ENCODE measurements at regions not wholly inside any gene's neighbourhood (a gene's known extent, or its start where the extent isn't known, plus 50 kb on each side); places are given as distances from the start of the nearest gene placed in this dataset.

GRCh38 chr5:61800450-61800849 lies 468.4 kb downstream of the ZSWIM6 start:
- no peak for DNase-seq

- DNase-seq: no peak
Observed at GRCh38 chr5:61801174-61801573, 469.1 kb downstream of the ZSWIM6 start.

GRCh38 chr5:61802456-61802855 lies 470.4 kb downstream of the ZSWIM6 start:
- DNase-seq: no peak

- DNase-seq: no peak
Observed at GRCh38 chr5:61805101-61805500, 473.0 kb downstream of the ZSWIM6 start.

- no peak for DNase-seq
Observed at GRCh38 chr5:61806491-61807020, 474.5 kb downstream of the ZSWIM6 start.

- no peak for DNase-seq
Observed at GRCh38 chr5:61808091-61808490, 476.0 kb downstream of the ZSWIM6 start.

GRCh38 chr5:61808909-61809308 lies 476.9 kb downstream of the ZSWIM6 start:
- DNase-seq: no peak

- no peak for DNase-seq
Observed at GRCh38 chr5:61809651-61810050, 477.6 kb downstream of the ZSWIM6 start.

GRCh38 chr5:61811052-61811451 lies 479.0 kb downstream of the ZSWIM6 start:
- no peak for DNase-seq

- DNase-seq: no peak
Observed at GRCh38 chr5:61813361-61813760, 481.3 kb downstream of the ZSWIM6 start.

- DNase-seq: no peak
Observed at GRCh38 chr5:61815339-61815738, 483.3 kb downstream of the ZSWIM6 start.

GRCh38 chr5:61816146-61816545 lies 484.1 kb downstream of the ZSWIM6 start:
- no peak for DNase-seq

GRCh38 chr5:61816585-61817450 lies 484.8 kb downstream of the ZSWIM6 start:
- DNase-seq: no peak

- no peak for DNase-seq
Observed at GRCh38 chr5:61817472-61818326, 485.6 kb downstream of the ZSWIM6 start.

GRCh38 chr5:61820836-61821235 lies 485.2 kb upstream of the KIF2A start:
- no peak for DNase-seq

- no peak for DNase-seq
Observed at GRCh38 chr5:61821561-61821960, 484.4 kb upstream of the KIF2A start.

GRCh38 chr5:61822584-61822983 lies 483.4 kb upstream of the KIF2A start:
- DNase-seq: no peak

- DNase-seq: no peak
Observed at GRCh38 chr5:61823065-61823464, 482.9 kb upstream of the KIF2A start.

GRCh38 chr5:61823781-61824180 lies 482.2 kb upstream of the KIF2A start:
- no peak for DNase-seq

GRCh38 chr5:61824396-61824795 lies 481.6 kb upstream of the KIF2A start:
- DNase-seq: no peak

GRCh38 chr5:61827445-61827975 lies 478.5 kb upstream of the KIF2A start:
- DNase-seq: no peak

- DNase-seq: no peak
Observed at GRCh38 chr5:61828856-61829255, 477.1 kb upstream of the KIF2A start.

- no peak for DNase-seq
Observed at GRCh38 chr5:61831736-61832135, 474.3 kb upstream of the KIF2A start.

Measured in activated CD8-positive, alpha-beta memory T cell treated with anti-CD3 and anti-CD28 coated beads, Interleukin-2, amount 50 U/mL, for 48 hours (primary cell).